Brain microvascular endothelial cell (primary cell): ENCODE measurements at regions not wholly inside any gene's neighbourhood (a gene's known extent, or its start where the extent isn't known, plus 50 kb on each side); places are given as distances from the start of the nearest gene placed in this dataset.
"Not testable (repeated sequence)": the region's sequence is repeated elsewhere in the genome, so short reads cannot be mapped to it uniquely, and the experiment has no call there.

Experiments
- DNase-seq: peaks from one replicate; pipeline ENCODE4 v3.0.0-alpha.2; 2020
- H3K27ac ChIP-seq: fragments of 250-450 bp; sonication (Bioruptor Pico); 2 replicates; pipeline ENCODE4 v1.5.1; 2020; ENCODE audit warnings: mild to moderate bottlenecking, moderate library complexity
- H3K27me3 ChIP-seq: fragments of 250-450 bp; sonication (Bioruptor Pico); replicated peaks from 2 replicates; pipeline ENCODE4 v1.5.1; 2020; ENCODE audit warnings: mild to moderate bottlenecking
- H3K36me3 ChIP-seq: fragments of 250-450 bp; sonication (Bioruptor Pico); replicated peaks from 2 replicates; pipeline ENCODE4 v1.5.1; 2020; ENCODE audit warnings: mild to moderate bottlenecking
- H3K4me3 ChIP-seq: 2 replicates; pipeline ENCODE4 v1.5.1; 2011; ENCODE audit warnings: low read depth, mild to moderate bottlenecking, control low read depth, low read length, moderate library complexity
- CTCF ChIP-seq: IDR thresholded peaks from 2 replicates; pipeline ENCODE4 v1.5.1; 2011; ENCODE audit warnings: low read depth, mild to moderate bottlenecking, moderate library complexity, low read length, control low read depth, inconsistent platforms; ENCODE audit errors: missing control alignments
- in situ Hi-C: cut with HindIII; loops from 2 replicates; pipeline ENCODE4 v1.10.0; 2017; ENCODE audit warnings: low sequenced_read_pairs, low pct_ligation_motif_present

GRCh38 chr21:35601211-35601610, 459.1 kb downstream of the SETD4 start:
- no peaks in the 10 kb centered on the region for H3K36me3 ChIP-seq
- TF ChIP-seq CTCF = no peak
- H3K27me3 ChIP-seq = no peaks in the 10 kb centered on the region
- no peak overlapping the region for H3K4me3 ChIP-seq
- H3K27ac ChIP-seq = no peak overlapping the region
- in situ Hi-C loops = no loop called here
- no peak for DNase-seq

GRCh38 chr21:35599164-35599563, 461.2 kb downstream of the SETD4 start:
- TF ChIP-seq CTCF = no peak
- in situ Hi-C loops = no loop called here
- Histone ChIP-seq H3K4me3 (no peak overlapping the region), H3K36me3 (no peaks in the 10 kb centered on the region), H3K27me3 (no peaks in the 10 kb centered on the region), H3K27ac (no peak overlapping the region)
- DNase-seq = no peak

- in situ Hi-C loops = no loop called here
These were observed 462.5 kb downstream of the SETD4 start for GRCh38 chr21:35597750-35598339.

GRCh38 chr21:35594905-35595304, 465.4 kb downstream of the SETD4 start:
- H3K4me3 ChIP-seq = no peak overlapping the region
- H3K36me3 ChIP-seq = no peaks in the 10 kb centered on the region
- no peak overlapping the region for H3K27ac ChIP-seq
- H3K27me3 ChIP-seq = no peaks in the 10 kb centered on the region
- in situ Hi-C loops = no loop called here
- TF ChIP-seq CTCF = no peak
- DNase-seq = no peak

More at GRCh38 chr21:35597750-35598339, 462.5 kb downstream of the SETD4 start:
- H3K27me3 ChIP-seq = no peaks in the 10 kb centered on the region
- no peak overlapping the region for H3K4me3 ChIP-seq
- H3K36me3 ChIP-seq = no peaks in the 10 kb centered on the region
- TF ChIP-seq CTCF = no peak
- DNase-seq = no peak
- no peak overlapping the region for H3K27ac ChIP-seq

GRCh38 chr21:35593000-35593502, 467.3 kb downstream of the SETD4 start:
- Histone ChIP-seq H3K27ac (no peak overlapping the region), H3K27me3 (no peaks in the 10 kb centered on the region), H3K36me3 (no peaks in the 10 kb centered on the region), H3K4me3 (no peak overlapping the region)
- in situ Hi-C loops = no loop called here
- no peak for TF ChIP-seq CTCF
- DNase-seq = peak; percentile 48

GRCh38 chr21:35590284-35590683, 470.0 kb downstream of the SETD4 start:
- H3K4me3 ChIP-seq, DNase-seq, H3K27me3 ChIP-seq, H3K36me3 ChIP-seq, H3K27ac ChIP-seq, in situ Hi-C loops: not testable (repeated sequence)
